ENCODE measurements at regions not wholly inside any gene's neighbourhood (a gene's known extent, or its start where the extent isn't known, plus 50 kb on each side); places are given as distances from the start of the nearest gene placed in this dataset.

GRCh38 chr18:22048221-22048620 is 121.2 kb upstream of the GATA6 start:
- Histone ChIP-seq H3K9me3 (replicated peaks; ENCODE audit: control insufficient read depth, insufficient read depth, low read length) (no peaks in the 10 kb centered on the region), H2AFZ (ENCODE audit: low read depth, low read length) (no peak overlapping the region), H3K4me3 (replicated peaks in 1 of 3; ENCODE audit: insufficient read depth in 1 of 3, low read depth in 1 of 3, low read length in 3 of 3) (no peak overlapping the region), H3K9ac (replicated peaks; ENCODE audit: extremely low read depth, insufficient read depth, low read length) (no peak overlapping the region), H3K79me2 (ENCODE audit: control insufficient read depth, insufficient read depth, low read length) (no peaks in the 10 kb centered on the region), H3K4me2 (ENCODE audit: insufficient read depth, low read length) (no peak overlapping the region), H3K27ac (ENCODE audit: insufficient read depth, low read depth, low read length) (no peak overlapping the region), H4K20me1 (replicated peaks; ENCODE audit: control insufficient read depth, extremely low read depth, insufficient read depth, low read length) (no peaks in the 10 kb centered on the region), H3K27me3 (ENCODE audit: control insufficient read depth in 2 of 2, insufficient read depth in 2 of 2, low read length in 2 of 2) (peaks cover 2 to 20% of the 10 kb centered on the region in 2 experiments), H3K4me1 (ENCODE audit: control insufficient read depth, extremely low read depth, insufficient read depth, low read length) (no peaks in the 10 kb centered on the region), H3K9me1 (replicated peaks; ENCODE audit: control insufficient read depth, extremely low read depth, insufficient read depth, low read length) (no peaks in the 10 kb centered on the region), H3K36me3 (ENCODE audit: control insufficient read depth in 2 of 2, extremely low read depth in 1 of 2, insufficient read depth in 2 of 2, low read length in 2 of 2) (no peaks in the 10 kb centered on the region)
- no TSS peak for BruUV-seq (replicated peaks)
- TF ChIP-seq POLR2AphosphoS5 (IDR thresholded peaks at IDR 0.05; ENCODE audit: insufficient read depth, low read depth, low read length) (no peak), EZH2 (IDR thresholded peaks at IDR 0.05; ENCODE audit: borderline replicate concordance, low read depth, low read length, severe bottlenecking) (no peak), JUN (IDR thresholded peaks at IDR 0.05; ENCODE audit: borderline replicate concordance, insufficient read depth, insufficient read length, low read depth) (no peak), MYC (IDR thresholded peaks at IDR 0.05; ENCODE audit: low read depth, low read length) (no peak), POLR2A (IDR thresholded peaks at IDR 0.05; ENCODE audit: low read depth, low read length) (no peak), CTCF (IDR thresholded peaks at IDR 0.05; ENCODE audit: extremely low read depth in 1 of 2, insufficient read depth in 1 of 2, low read depth in 1 of 2, low read length in 2 of 2) (no peak), MAX (IDR thresholded peaks at IDR 0.05; ENCODE audit: insufficient read depth, insufficient read length) (no peak), GATA2 (IDR thresholded peaks at IDR 0.05; ENCODE audit: insufficient read depth, insufficient read length, low read depth, low read length) (no peak), FOS (IDR thresholded peaks at IDR 0.05; ENCODE audit: borderline replicate concordance, insufficient read depth, low read length) (no peak)
- no peak for FAIRE-seq
- no peak for DNase-seq (ENCODE audit: low read depth, low spot score)
- POLR2A ChIA-PET = no interaction called here
- intact Hi-C loops (cut with micrococcal nuclease) (no loop called here), dilution Hi-C loops (cut with MboI; ENCODE audit: extremely low pct_ligation_motif_present, low sequenced_read_pairs) (no loop called here)
- CTCF ChIA-PET = no interaction called here

All from endothelial cell of umbilical vein (primary cell).